T-cell (primary cell): ENCODE measurements at regions not wholly inside any gene's neighbourhood (a gene's known extent, or its start where the extent isn't known, plus 50 kb on each side); places are given as distances from the start of the nearest gene placed in this dataset.
"Not testable (repeated sequence)": the region's sequence is repeated elsewhere in the genome, so short reads cannot be mapped to it uniquely, and the experiment has no call there.

Source experiments
- ATAC-seq, 4 experiments: fragments of 200-7000 bp in 3 of 4; fragments of 150-1000 bp in 1 of 4; cut with Tn5 transposase; replicated peaks in 1 of 4; 1 replicate in 3 of 4; 2 replicates in 1 of 4; pipeline ENCODE4 v1.10.0; 2021; ENCODE audit warnings: moderate library complexity in 3 of 4, mild to moderate bottlenecking in 2 of 4, moderate number of reproducible peaks in 1 of 4
- CTCF ChIA-PET, 2 donors: fragments of 300-600 bp; sonication (Branson Sonifier 250); formaldehyde crosslinking; loops; one replicate each; lab custom pipeline; 2022; ENCODE audit warnings: antibody characterized with exemption in 2 of 2; lab: Charles Lee
- POLR2A ChIA-PET, 2 donors: fragments of 300-600 bp; sonication (Branson Sonifier 250); formaldehyde crosslinking; loops; one replicate each; lab custom pipeline; 2022; ENCODE audit warnings: antibody characterized with exemption in 2 of 2; lab: Charles Lee
- DNase-seq, 35 experiments: peaks; one replicate each; pipeline versions ENCODE4 v3.0.0 to v3.0.0-alpha.2; 2013 to 2023
- H3K27ac ChIP-seq: one replicate; pipeline ENCODE4 v1.5.1; 2013; ENCODE audit warnings: low read length
- H3K27me3 ChIP-seq, 2 experiments: replicated peaks in 1 of 2; 1 replicate in 1 of 2; 2 replicates in 1 of 2; pipeline versions ENCODE4 v1.6.1 to v1.7.0; 2013; ENCODE audit warnings: low read length in 1 of 2, mixed read lengths in 1 of 2; ENCODE audit not compliant: control insufficient read depth in 2 of 2, insufficient read depth in 2 of 2; ENCODE audit errors: extremely low read depth in 1 of 2
- H3K36me3 ChIP-seq, 2 donors: 1 replicate in 1 of 2; 2 replicates in 1 of 2; pipeline versions ENCODE4 v1.6.1 to v1.7.0; 2013; ENCODE audit warnings: low read length in 1 of 2; ENCODE audit not compliant: control insufficient read depth in 2 of 2, insufficient read depth in 1 of 2; ENCODE audit errors: extremely low read depth in 1 of 2
- H3K4me1 ChIP-seq, 2 experiments: 1 replicate in 1 of 2; 2 replicates in 1 of 2; pipeline versions ENCODE4 v1.6.1 to v1.7.0; 2013; ENCODE audit warnings: low read length in 2 of 2, mixed read lengths in 1 of 2; ENCODE audit not compliant: insufficient read depth in 2 of 2, control insufficient read depth in 1 of 2; ENCODE audit errors: extremely low read depth in 1 of 2
- H3K4me3 ChIP-seq, 2 donors: 1 replicate in 1 of 2; 2 replicates in 1 of 2; pipeline versions ENCODE4 v1.5.1 to v1.7.0; 2013; ENCODE audit warnings: mild to moderate bottlenecking in 2 of 2, low read length in 1 of 2, moderate library complexity in 1 of 2; ENCODE audit not compliant: control insufficient read depth in 1 of 2; ENCODE audit errors: extremely low read depth in 1 of 2
- H3K9me3 ChIP-seq: 2 replicates; pipeline ENCODE4 v1.7.0; 2013
- H3K27ac Mint-ChIP-seq, 2 donors: one replicate each; pipeline ENCODE4 v1.8.0; 2020 to 2021; ENCODE audit warnings: mild to moderate bottlenecking in 2 of 2, mixed read lengths in 2 of 2
- H3K27me3 Mint-ChIP-seq, 2 donors: one replicate each; pipeline ENCODE4 v1.8.0; 2021 to 2022; ENCODE audit warnings: mixed read lengths in 2 of 2
- H3K36me3 Mint-ChIP-seq: one replicate; pipeline ENCODE4 v1.8.0; 2021; ENCODE audit warnings: mixed read lengths
- H3K4me1 Mint-ChIP-seq, 3 donors: one replicate each; pipeline ENCODE4 v1.8.0; 2020 to 2022; ENCODE audit warnings: mixed read lengths in 3 of 3, mild to moderate bottlenecking in 1 of 3
- H3K4me3 Mint-ChIP-seq, 3 donors: one replicate each; pipeline ENCODE4 v1.8.0; 2020 to 2022; ENCODE audit warnings: mild to moderate bottlenecking in 3 of 3, mixed read lengths in 3 of 3, moderate library complexity in 3 of 3
- H3K9me3 Mint-ChIP-seq, 3 donors: one replicate each; pipeline ENCODE4 v1.8.0; 2020 to 2022; ENCODE audit warnings: mixed read lengths in 3 of 3
- WGBS: methylation state at CpG from one replicate; pipeline ENCODE4 v1.1.5; 2013; ENCODE audit warnings: missing lambda C conversion rate; ENCODE audit not compliant: insufficient coverage; 5-methylcytosine and 5-hydroxymethylcytosine counted together

GRCh38 chr6:11460001-11460668, 77.4 kb upstream of the TMEM170B start:
- Histone ChIP-seq H3K4me1 (peaks cover 5 to 7% of the 10 kb centered on the region in 2 experiments), H3K27ac (no peak overlapping the region), H3K9me3 (no peaks in the 10 kb centered on the region), H3K27me3 (no peaks in the 10 kb centered on the region), H3K36me3 (no peaks in the 10 kb centered on the region), H3K4me3 (no peak overlapping the region)
- H3K27me3 Mint-ChIP-seq = peaks cover 0 to 3% of the 10 kb centered on the region in 2 donors
- peaks cover 0 to 10% (median 0%) of the 10 kb centered on the region in 3 donors for H3K9me3 Mint-ChIP-seq
- H3K36me3 Mint-ChIP-seq = no peaks in the 10 kb centered on the region
- DNase-seq = peak in 1 of 35 experiments; percentile 24
- POLR2A ChIA-PET = interaction anchor here in 1 of 2 donors (0.6 kb wide), 1 partner anchor 179 kb away, joined by 3 read pairs; no protein-coding TSS in a partner anchor
- WGBS = 100% methylated on average over 3 of the region's 4 CpGs
- peak overlapping the region in 1 of 2 donors; percentile 61 for H3K27ac Mint-ChIP-seq
- H3K4me3 Mint-ChIP-seq = no peak overlapping the region
- H3K4me1 Mint-ChIP-seq = peaks cover 19 to 28% (median 20%) of the 10 kb centered on the region in 3 donors
- CTCF ChIA-PET = interaction anchor here in 1 of 2 donors (0.6 to 0.7 kb wide), 2 partner anchors 79 to 111 kb away, joined by 3 to 4 read pairs; no protein-coding TSS in a partner anchor
- peak in 2 of 4 experiments; percentile 20 to 42 for ATAC-seq

GRCh38 chr6:11459079-11459610, 78.4 kb upstream of the TMEM170B start:
- no peak for DNase-seq
- H3K27ac Mint-ChIP-seq = peak overlapping the region in 1 of 2 donors; percentile 40
- no peaks in the 10 kb centered on the region for H3K36me3 Mint-ChIP-seq
- H3K27me3 Mint-ChIP-seq = peaks cover 0 to 3% of the 10 kb centered on the region in 2 donors
- H3K4me3 ChIP-seq = no peak overlapping the region
- no peaks in the 10 kb centered on the region for H3K9me3 ChIP-seq
- no peaks in the 10 kb centered on the region for H3K27me3 ChIP-seq
- peaks cover 19 to 28% (median 20%) of the 10 kb centered on the region in 3 donors for H3K4me1 Mint-ChIP-seq
- H3K4me1 ChIP-seq = peaks cover 5 to 7% of the 10 kb centered on the region in 2 experiments
- WGBS = no CpG with 5 or more reads among the region's 2 CpGs
- peaks cover 0 to 10% (median 0%) of the 10 kb centered on the region in 3 donors for H3K9me3 Mint-ChIP-seq
- H3K4me3 Mint-ChIP-seq = no peak overlapping the region
- ATAC-seq = no peak
- ChIA-PET CTCF (interaction anchor here in 1 of 2 donors (0.5 to 0.7 kb wide), 2 partner anchors 78 to 329 kb away, joined by 3 to 4 read pairs; no protein-coding TSS in a partner anchor), POLR2A (no interaction called here)
- no peaks in the 10 kb centered on the region for H3K36me3 ChIP-seq
- H3K27ac ChIP-seq = no peak overlapping the region

GRCh38 chr6:11458509-11458908, 79.0 kb upstream of the TMEM170B start:
- Mint-ChIP-seq H3K9me3 (peaks cover 0 to 10% (median 0%) of the 10 kb centered on the region in 3 donors), H3K4me1 (peaks cover 19 to 28% (median 20%) of the 10 kb centered on the region in 3 donors), H3K27ac (no peak overlapping the region), H3K36me3 (no peaks in the 10 kb centered on the region), H3K27me3 (peaks cover 0 to 3% of the 10 kb centered on the region in 2 donors), H3K4me3 (no peak overlapping the region)
- H3K27me3 ChIP-seq = no peaks in the 10 kb centered on the region
- H3K4me1 ChIP-seq = peaks cover 5 to 7% of the 10 kb centered on the region in 2 experiments
- no peak overlapping the region for H3K27ac ChIP-seq
- CTCF ChIA-PET = interaction anchor here in 1 of 2 donors (0.7 kb wide), 1 partner anchor 37 kb away, joined by 3 read pairs; no protein-coding TSS in a partner anchor
- H3K4me3 ChIP-seq = no peak overlapping the region
- WGBS = no CpG with 5 or more reads among the region's 2 CpGs
- no peaks in the 10 kb centered on the region for H3K9me3 ChIP-seq
- no peak for DNase-seq
- POLR2A ChIA-PET = no interaction called here
- H3K36me3 ChIP-seq = no peaks in the 10 kb centered on the region
- ATAC-seq = no peak

- H3K36me3 ChIP-seq, H3K27me3 ChIP-seq, H3K4me3 ChIP-seq, ATAC-seq, H3K4me1 ChIP-seq, H3K27ac Mint-ChIP-seq, POLR2A ChIA-PET, H3K27ac ChIP-seq, H3K9me3 ChIP-seq, H3K36me3 Mint-ChIP-seq, DNase-seq, H3K27me3 Mint-ChIP-seq, CTCF ChIA-PET, H3K9me3 Mint-ChIP-seq, H3K4me3 Mint-ChIP-seq: not testable (repeated sequence)
- peaks cover 19 to 28% (median 20%) of the 10 kb centered on the region in 3 donors for H3K4me1 Mint-ChIP-seq
- WGBS = no CpG with 5 or more reads among the region's 6 CpGs
Observed at GRCh38 chr6:11457422-11457821, 80.1 kb upstream of the TMEM170B start.

- CTCF ChIA-PET, ATAC-seq, H3K4me3 Mint-ChIP-seq, H3K36me3 ChIP-seq, H3K27me3 ChIP-seq, H3K9me3 Mint-ChIP-seq, POLR2A ChIA-PET, H3K27ac Mint-ChIP-seq, H3K4me1 ChIP-seq, H3K9me3 ChIP-seq, DNase-seq, H3K4me1 Mint-ChIP-seq, H3K27me3 Mint-ChIP-seq, H3K4me3 ChIP-seq, H3K27ac ChIP-seq, H3K36me3 Mint-ChIP-seq: not testable (repeated sequence)
- 83% methylated on average over 6 of the region's 8 CpGs for WGBS
Observed at GRCh38 chr6:11452106-11452505, 85.4 kb upstream of the TMEM170B start.

- H3K36me3 ChIP-seq = no peaks in the 10 kb centered on the region
- H3K27ac ChIP-seq = no peak overlapping the region
- Mint-ChIP-seq H3K36me3 (no peaks in the 10 kb centered on the region), H3K4me1 (no peaks in the 10 kb centered on the region), H3K27me3 (peaks cover 0 to 6% of the 10 kb centered on the region in 2 donors), H3K4me3 (no peak overlapping the region), H3K27ac (no peak overlapping the region), H3K9me3 (peaks cover 0 to 2% (median 0%) of the 10 kb centered on the region in 3 donors)
- CTCF ChIA-PET = no interaction called here
- 80% methylated on average over 1 of the region's 2 CpGs for WGBS
- H3K9me3 ChIP-seq = no peaks in the 10 kb centered on the region
- no peaks in the 10 kb centered on the region for H3K4me1 ChIP-seq
- POLR2A ChIA-PET = no interaction called here
- H3K4me3 ChIP-seq = no peak overlapping the region
- H3K27me3 ChIP-seq = peaks cover 0 to 4% of the 10 kb centered on the region in 2 experiments
- DNase-seq = no peak
- no peak for ATAC-seq
Observed at GRCh38 chr6:11450037-11450436, 87.5 kb upstream of the TMEM170B start.
